DOHH2 (cell line): ENCODE measurements at regions not wholly inside any gene's neighbourhood (a gene's known extent, or its start where the extent isn't known, plus 50 kb on each side); places are given as distances from the start of the nearest gene placed in this dataset.

ENCODE experiments used
- H3F3A ChIP-seq: fragments of 200-600 bp; sonication (generic), shearing (Covaris generic); 2 replicates; pipeline ENCODE4 v1.6.0; 2016; ENCODE audit warnings: antibody characterized with exemption, mild to moderate bottlenecking; ENCODE audit not compliant: control insufficient read depth, insufficient read depth
- H3K27ac ChIP-seq: fragments of 200-600 bp; sonication (generic); 2 replicates; pipeline ENCODE4 v1.5.1; 2014; ENCODE audit warnings: low read depth, mild to moderate bottlenecking, low read length, moderate library complexity
- H3K27me3 ChIP-seq: fragments of 200-600 bp; sonication (generic); 2 replicates; pipeline ENCODE4 v1.6.1; 2014; ENCODE audit warnings: mild to moderate bottlenecking, low read length, mixed read lengths; ENCODE audit not compliant: control insufficient read depth
- H3K36me3 ChIP-seq: fragments of 200-600 bp; sonication (generic); 2 replicates; pipeline ENCODE4 v1.6.1; 2014; ENCODE audit warnings: mild to moderate bottlenecking, low read length, moderate library complexity, mixed read lengths; ENCODE audit not compliant: control insufficient read depth
- H3K4me1 ChIP-seq: fragments of 200-600 bp; sonication (generic); 2 replicates; pipeline ENCODE4 v1.6.1; 2014; ENCODE audit warnings: mild to moderate bottlenecking, low read length, mixed read lengths; ENCODE audit not compliant: control insufficient read depth
- H3K4me2 ChIP-seq: fragments of 200-600 bp; sonication (generic); 2 replicates; pipeline ENCODE4 v1.6.0; 2014; ENCODE audit warnings: mild to moderate bottlenecking, low read length, moderate library complexity
- H3K4me3 ChIP-seq: fragments of 200-600 bp; sonication (generic); 2 replicates; pipeline ENCODE4 v1.5.1; 2014; ENCODE audit warnings: mild to moderate bottlenecking, low read length, mixed read lengths
- H3K79me2 ChIP-seq: fragments of 200-600 bp; sonication (generic); 2 replicates; pipeline ENCODE4 v1.6.1; 2014; ENCODE audit warnings: mild to moderate bottlenecking, low read length, mixed read lengths; ENCODE audit not compliant: control insufficient read depth
- H3K9me2 ChIP-seq: fragments of 200-600 bp; sonication (generic); replicated peaks from 2 replicates; pipeline ENCODE4 v1.6.1; 2014; ENCODE audit warnings: mild to moderate bottlenecking, low read length, mixed read lengths; ENCODE audit not compliant: control insufficient read depth
- H3K9me3 ChIP-seq: fragments of 200-600 bp; sonication (generic); 2 replicates; pipeline ENCODE4 v1.6.1; 2014; ENCODE audit warnings: antibody characterized with exemption, low read length, mixed read lengths; ENCODE audit not compliant: control insufficient read depth, insufficient read depth
- H4K20me1 ChIP-seq: fragments of 200-600 bp; sonication (generic); 2 replicates; pipeline ENCODE4 v1.6.0; 2014; ENCODE audit warnings: low read depth, mild to moderate bottlenecking, antibody characterized with exemption, low read length, moderate library complexity; ENCODE audit not compliant: control insufficient read depth, insufficient read depth
- CTCF ChIP-seq: fragments of 200-600 bp; sonication (generic); IDR thresholded peaks from one replicate; pipeline ENCODE4 v1.5.1; 2014; ENCODE audit warnings: antibody characterized with exemption, mild to moderate bottlenecking, low read depth, low read length; ENCODE audit not compliant: poor library complexity, severe bottlenecking
- EZH2phosphoT487 ChIP-seq: fragments of 200-600 bp; sonication (generic); IDR thresholded peaks from 2 replicates; pipeline ENCODE4 v1.6.1; 2017; ENCODE audit warnings: borderline replicate concordance, mild to moderate bottlenecking, antibody characterized with exemption, low read length, moderate library complexity, mixed read lengths

GRCh38 chrX:120746153-120746552 is 116.3 kb upstream of the C1GALT1C1 start:
- H3K9me3 ChIP-seq = peaks cover 6% of the 10 kb centered on the region; the same call in 1 of the 2 replicates
- H3K9me2 ChIP-seq = no peaks in the 10 kb centered on the region
- peak overlapping the region; percentile 99 for H3K27ac ChIP-seq
- H3K27me3 ChIP-seq = no peaks in the 10 kb centered on the region
- TF ChIP-seq EZH2phosphoT487 (no peak), CTCF (no peak)
- H4K20me1 ChIP-seq = no peaks in the 10 kb centered on the region
- peak overlapping the region; percentile 22 for H3K4me3 ChIP-seq
- peaks cover 62% of the 10 kb centered on the region for H3K4me1 ChIP-seq
- peaks cover 9% of the 10 kb centered on the region; the same call in 1 of the 2 replicates for H3F3A ChIP-seq
- no peaks in the 10 kb centered on the region; the same call in 1 of the 2 replicates for H3K36me3 ChIP-seq
- H3K4me2 ChIP-seq = peak overlapping the region; percentile 89
- peaks cover 5% of the 10 kb centered on the region for H3K79me2 ChIP-seq

- peaks cover 46% of the 10 kb centered on the region for H3K4me1 ChIP-seq
Observed at GRCh38 chrX:120742946-120743665, 113.3 kb upstream of the C1GALT1C1 start.

GRCh38 chrX:120741452-120741851 is 111.6 kb upstream of the C1GALT1C1 start:
- Histone ChIP-seq H3K9me2 (no peaks in the 10 kb centered on the region), H3K9me3 (peaks cover 6% of the 10 kb centered on the region; the same call in 1 of the 2 replicates), H4K20me1 (no peaks in the 10 kb centered on the region), H3K4me2 (no peak overlapping the region), H3K27me3 (no peaks in the 10 kb centered on the region), H3K36me3 (no peaks in the 10 kb centered on the region; the same call in 1 of the 2 replicates), H3F3A (no peaks in the 10 kb centered on the region), H3K4me1 (peaks cover 41% of the 10 kb centered on the region), H3K27ac (no peak overlapping the region), H3K79me2 (no peaks in the 10 kb centered on the region), H3K4me3 (no peak overlapping the region)
- TF ChIP-seq CTCF (no peak), EZH2phosphoT487 (no peak)

More at GRCh38 chrX:120742946-120743665, 113.3 kb upstream of the C1GALT1C1 start:
- Histone ChIP-seq H4K20me1 (no peaks in the 10 kb centered on the region), H3K79me2 (no peaks in the 10 kb centered on the region), H3F3A (no peaks in the 10 kb centered on the region), H3K27ac (no peak overlapping the region), H3K36me3 (no peaks in the 10 kb centered on the region; the same call in 1 of the 2 replicates), H3K4me2 (no peak overlapping the region), H3K4me3 (no peak overlapping the region), H3K9me3 (peaks cover 6% of the 10 kb centered on the region; the same call in 1 of the 2 replicates), H3K27me3 (no peaks in the 10 kb centered on the region), H3K9me2 (no peaks in the 10 kb centered on the region)
- TF ChIP-seq EZH2phosphoT487 (no peak), CTCF (no peak)
